ENCODE measurements at regions not wholly inside any gene's neighbourhood (a gene's known extent, or its start where the extent isn't known, plus 50 kb on each side); places are given as distances from the start of the nearest gene placed in this dataset.

- H3K9me3 ChIP-seq (ENCODE audit: severe bottlenecking) = no peaks in the 10 kb centered on the region
- TF ChIP-seq CTCF (IDR thresholded peaks at IDR 0.05; ENCODE audit: low read depth, low read length) = no peak
- no peak for DNase-seq
- no peak overlapping the region for H3K27ac ChIP-seq
- no peak overlapping the region for H3K4me3 ChIP-seq (ENCODE audit: low read depth, low read length)
- H3K27me3 ChIP-seq (ENCODE audit: insufficient read depth, low read depth, severe bottlenecking) = no peaks in the 10 kb centered on the region
- H3K36me3 ChIP-seq = peaks cover 74% of the 10 kb centered on the region
Measured at GRCh38 chr22:42203609-42204008, 66.8 kb downstream of the TCF20 start.

GRCh38 chr22:42202669-42203068 is 67.8 kb downstream of the TCF20 start:
- TF ChIP-seq CTCF (IDR thresholded peaks at IDR 0.05; ENCODE audit: low read depth, low read length) = no peak
- Histone ChIP-seq H3K27me3 (ENCODE audit: insufficient read depth, low read depth, severe bottlenecking) (no peaks in the 10 kb centered on the region), H3K36me3 (peaks cover 65% of the 10 kb centered on the region), H3K27ac (no peak overlapping the region), H3K9me3 (ENCODE audit: severe bottlenecking) (no peaks in the 10 kb centered on the region), H3K4me3 (ENCODE audit: low read depth, low read length) (no peak overlapping the region)
- no peak for DNase-seq

- no peaks in the 10 kb centered on the region for H3K27me3 ChIP-seq (ENCODE audit: insufficient read depth, low read depth, severe bottlenecking)
- H3K4me3 ChIP-seq (ENCODE audit: low read depth, low read length) = no peak overlapping the region
- no peaks in the 10 kb centered on the region for H3K9me3 ChIP-seq (ENCODE audit: severe bottlenecking)
- no peak for TF ChIP-seq CTCF (IDR thresholded peaks at IDR 0.05; ENCODE audit: low read depth, low read length)
- no peak overlapping the region for H3K27ac ChIP-seq
- peaks cover 59% of the 10 kb centered on the region for H3K36me3 ChIP-seq
- DNase-seq = no peak
Measured at GRCh38 chr22:42202048-42202447, 68.4 kb downstream of the TCF20 start.

- Histone ChIP-seq H3K4me3 (ENCODE audit: low read depth, low read length) (no peak overlapping the region), H3K27me3 (ENCODE audit: insufficient read depth, low read depth, severe bottlenecking) (no peaks in the 10 kb centered on the region), H3K36me3 (peaks cover 38% of the 10 kb centered on the region), H3K9me3 (ENCODE audit: severe bottlenecking) (no peaks in the 10 kb centered on the region), H3K27ac (no peak overlapping the region)
- no peak for DNase-seq
- TF ChIP-seq CTCF (IDR thresholded peaks at IDR 0.05; ENCODE audit: low read depth, low read length) = no peak
Measured at GRCh38 chr22:42199025-42199424, 68.4 kb upstream of the CYP2D6 start.

- no peaks in the 10 kb centered on the region for H3K27me3 ChIP-seq (ENCODE audit: insufficient read depth, low read depth, severe bottlenecking)
- no peak for DNase-seq
- no peak for TF ChIP-seq CTCF (IDR thresholded peaks at IDR 0.05; ENCODE audit: low read depth, low read length)
- no peaks in the 10 kb centered on the region for H3K9me3 ChIP-seq (ENCODE audit: severe bottlenecking)
- H3K36me3 ChIP-seq = peaks cover 33% of the 10 kb centered on the region
- no peak overlapping the region for H3K4me3 ChIP-seq (ENCODE audit: low read depth, low read length)
- no peak overlapping the region for H3K27ac ChIP-seq
Measured at GRCh38 chr22:42198226-42198625, 67.6 kb upstream of the CYP2D6 start.

- H3K36me3 ChIP-seq = peaks cover 18% of the 10 kb centered on the region
- TF ChIP-seq CTCF (IDR thresholded peaks at IDR 0.05; ENCODE audit: low read depth, low read length) = no peak
- no peak for DNase-seq
- H3K9me3 ChIP-seq (ENCODE audit: severe bottlenecking) = no peaks in the 10 kb centered on the region
- no peaks in the 10 kb centered on the region for H3K27me3 ChIP-seq (ENCODE audit: insufficient read depth, low read depth, severe bottlenecking)
- no peak overlapping the region for H3K27ac ChIP-seq
- no peak overlapping the region for H3K4me3 ChIP-seq (ENCODE audit: low read depth, low read length)
Measured at GRCh38 chr22:42196454-42196853, 65.8 kb upstream of the CYP2D6 start.

Data from WERI-Rb-1 (cell line).